Thymus (tissue), 11 donors: ENCODE measurements at regions not wholly inside any gene's neighbourhood (a gene's known extent, or its start where the extent isn't known, plus 50 kb on each side); places are given as distances from the start of the nearest gene placed in this dataset.
"Not testable (repeated sequence)": the region's sequence is repeated elsewhere in the genome, so short reads cannot be mapped to it uniquely, and the experiment has no call there.

Experiments used
- DNase-seq, 9 donors: peaks; one replicate each; pipeline ENCODE4 v3.0.0-alpha.2; 2013; ENCODE audit warnings: low spot score in 9 of 9, low read depth in 6 of 9, missing footprints in 1 of 9
- H3K27ac ChIP-seq, 2 donors: one replicate each; pipeline ENCODE4 v1.5.1; 2013; ENCODE audit warnings: control low read depth in 1 of 2, low read depth in 1 of 2, low read length in 1 of 2, mild to moderate bottlenecking in 1 of 2, moderate library complexity in 1 of 2
- H3K27me3 ChIP-seq, 2 donors: one replicate each; pipeline ENCODE4 v1.5.1; 2013; ENCODE audit warnings: low read length in 1 of 2; ENCODE audit not compliant: control insufficient read depth in 2 of 2, insufficient read depth in 1 of 2
- H3K36me3 ChIP-seq, 2 donors: one replicate each; pipeline ENCODE4 v1.5.1; 2013; ENCODE audit warnings: low read length in 1 of 2, mild to moderate bottlenecking in 1 of 2, moderate library complexity in 1 of 2; ENCODE audit not compliant: control insufficient read depth in 2 of 2, insufficient read depth in 2 of 2
- H3K4me1 ChIP-seq, 2 donors: one replicate each; pipeline ENCODE4 v1.5.1; 2013; ENCODE audit warnings: low read length in 2 of 2; ENCODE audit not compliant: control insufficient read depth in 2 of 2, insufficient read depth in 2 of 2
- H3K4me3 ChIP-seq, 2 donors: one replicate each; pipeline ENCODE4 v1.5.1; 2013; ENCODE audit warnings: low read length in 2 of 2, control low read depth in 1 of 2, mild to moderate bottlenecking in 1 of 2
- H3K9me3 ChIP-seq, 2 donors: one replicate each; pipeline ENCODE4 v1.5.1; 2013; ENCODE audit warnings: low read length in 1 of 2, mild to moderate bottlenecking in 1 of 2; ENCODE audit not compliant: control insufficient read depth in 2 of 2, insufficient read depth in 1 of 2
- WGBS: extraction: QIAGEN DNeasy Blood & Tissue Kit; methylation state at CpG from one replicate; pipeline ENCODE4 v1.1.7; 2013; 5-methylcytosine and 5-hydroxymethylcytosine counted together
- donor health status: healthy.

DNA sequence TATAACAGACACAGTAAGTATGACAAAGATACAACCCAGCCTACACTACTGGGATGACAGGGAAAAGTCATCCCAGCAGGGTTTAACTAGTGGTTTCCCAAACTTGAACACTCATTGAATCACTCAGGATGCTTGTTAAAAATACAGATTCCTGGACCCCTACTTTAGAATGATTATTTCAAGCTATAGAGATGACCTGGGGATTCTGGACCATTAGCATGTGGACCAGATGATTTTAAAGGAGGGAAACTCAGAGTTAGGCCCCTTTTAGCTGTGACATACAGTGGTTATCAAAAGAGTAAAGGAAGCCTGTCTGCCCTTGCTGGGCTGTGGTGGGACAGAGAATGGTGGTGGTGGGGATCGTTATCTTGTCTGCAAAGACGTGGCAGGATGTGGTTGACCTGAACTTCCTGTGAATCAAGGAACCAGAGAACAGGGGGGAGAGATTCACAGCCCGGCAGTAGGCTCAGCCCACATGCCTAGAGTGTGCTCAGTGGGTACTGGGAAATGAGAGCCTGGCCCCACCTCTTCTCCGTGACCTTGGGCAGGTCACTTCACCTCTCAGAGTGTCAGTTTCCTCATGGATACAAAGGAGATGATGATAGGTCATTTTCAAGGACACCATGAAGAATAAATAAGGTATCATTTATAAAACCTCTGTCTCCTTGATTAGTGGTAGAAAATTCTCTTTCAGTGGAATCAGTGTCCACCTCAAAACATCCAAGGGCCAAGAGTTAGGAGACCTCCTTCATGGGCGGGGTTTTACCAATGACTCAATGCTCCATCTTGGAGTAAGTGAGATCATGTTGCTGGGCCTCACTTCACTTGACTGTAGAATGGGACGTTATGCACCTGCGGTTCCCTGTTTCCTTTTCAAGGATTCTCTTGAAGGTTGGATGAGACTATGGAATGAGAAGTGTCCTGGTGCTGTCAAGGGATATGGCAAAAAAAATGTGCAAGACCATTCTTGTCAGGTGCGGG lies 306.5 kb downstream of the RPLP1 start:
- no peak overlapping the region for H3K4me3 ChIP-seq
- H3K36me3 ChIP-seq: no peaks in the 10 kb centered on the region
- 47% methylated on average over 8 of the region's 8 CpGs for WGBS
- H3K27me3 ChIP-seq: peaks cover 27 to 32% of the 10 kb centered on the region in 2 donors
- no peaks in the 10 kb centered on the region for H3K9me3 ChIP-seq
- DNase-seq: peak; percentile 69 to 96 (median 89)
- H3K27ac ChIP-seq: peak overlapping the region in 1 of 2 donors; percentile 26
- peaks cover 45 to 73% of the 10 kb centered on the region in 2 donors for H3K4me1 ChIP-seq

DNA sequence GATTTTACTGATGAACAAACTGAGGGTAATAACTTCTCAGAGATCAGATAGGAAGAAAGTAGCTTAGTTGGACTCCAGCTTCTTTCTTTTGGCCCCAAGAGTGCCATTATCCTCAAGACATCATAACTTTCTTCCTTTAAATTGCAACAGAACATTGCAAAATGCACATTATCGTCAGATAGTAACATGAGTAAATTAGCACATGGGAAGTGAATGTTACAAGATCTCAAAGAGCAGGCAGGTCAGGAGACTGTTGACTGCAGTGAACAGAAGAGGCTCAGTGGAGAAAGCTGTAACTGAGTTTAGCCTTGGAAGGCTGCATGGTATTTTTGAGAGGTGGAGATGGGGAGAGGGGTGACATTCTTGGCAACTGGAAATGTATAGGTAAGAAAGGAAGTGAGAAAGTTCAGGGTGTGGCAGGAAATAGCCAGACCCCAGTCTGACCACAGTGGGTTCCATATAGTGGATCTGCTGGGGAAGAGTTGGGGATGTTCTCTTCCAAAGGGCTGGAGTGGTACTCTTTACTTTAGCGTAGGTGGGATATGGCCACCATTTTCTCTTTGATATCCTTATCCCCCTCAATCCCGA lies 307.7 kb downstream of the RPLP1 start:
- WGBS: 52% methylated on average over 3 of the region's 3 CpGs
- DNase-seq: peak in 1 of 9 donors; percentile 33
- Histone ChIP-seq H3K9me3 (no peaks in the 10 kb centered on the region), H3K27me3 (peaks cover 23 to 32% of the 10 kb centered on the region in 2 donors), H3K4me1 (peaks cover 40 to 62% of the 10 kb centered on the region in 2 donors), H3K27ac (peak overlapping the region in 1 of 2 donors; percentile 71), H3K4me3 (no peak overlapping the region), H3K36me3 (no peaks in the 10 kb centered on the region)

DNA sequence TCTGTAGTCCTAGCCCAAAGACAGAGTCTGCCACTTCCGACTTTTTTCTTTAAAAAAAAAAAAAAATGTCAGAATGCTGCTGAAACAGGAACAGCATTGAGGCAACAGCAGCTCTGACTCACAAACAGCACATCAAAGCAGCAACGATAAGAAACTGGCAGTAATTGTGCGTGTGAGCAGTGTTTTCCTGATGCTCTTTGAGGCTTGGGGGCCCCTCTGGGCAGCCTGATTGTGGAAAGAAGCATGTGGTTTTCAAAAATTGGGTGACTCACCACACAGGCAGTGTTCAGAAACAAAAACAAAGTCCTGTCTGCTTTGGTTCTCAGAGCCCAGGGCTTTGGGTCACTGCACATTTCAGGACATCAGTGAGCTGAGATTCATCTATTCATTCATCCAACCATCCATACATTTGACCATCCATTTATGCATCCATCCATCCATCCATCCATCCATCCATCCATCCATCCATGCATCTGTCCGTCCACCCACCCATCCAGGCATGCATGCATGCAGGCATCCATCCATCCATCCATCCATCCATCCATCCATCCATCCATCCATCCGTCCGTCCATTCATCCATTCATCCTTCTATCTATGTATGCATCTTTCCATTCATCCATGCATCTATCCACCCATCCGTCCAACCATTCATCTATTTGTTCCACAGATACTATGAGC lies 308.4 kb downstream of the RPLP1 start:
- Histone ChIP-seq H3K36me3 (no peaks in the 10 kb centered on the region), H3K9me3 (no peaks in the 10 kb centered on the region), H3K27ac (peak overlapping the region; percentile 40 to 71), H3K4me1 (peaks cover 34 to 55% of the 10 kb centered on the region in 2 donors), H3K4me3 (no peak overlapping the region), H3K27me3 (peaks cover 22 to 32% of the 10 kb centered on the region in 2 donors)
- 55% methylated on average over 7 of the region's 7 CpGs for WGBS
- peak in 6 of 9 donors; percentile 51 to 85 (median 60) for DNase-seq

DNA sequence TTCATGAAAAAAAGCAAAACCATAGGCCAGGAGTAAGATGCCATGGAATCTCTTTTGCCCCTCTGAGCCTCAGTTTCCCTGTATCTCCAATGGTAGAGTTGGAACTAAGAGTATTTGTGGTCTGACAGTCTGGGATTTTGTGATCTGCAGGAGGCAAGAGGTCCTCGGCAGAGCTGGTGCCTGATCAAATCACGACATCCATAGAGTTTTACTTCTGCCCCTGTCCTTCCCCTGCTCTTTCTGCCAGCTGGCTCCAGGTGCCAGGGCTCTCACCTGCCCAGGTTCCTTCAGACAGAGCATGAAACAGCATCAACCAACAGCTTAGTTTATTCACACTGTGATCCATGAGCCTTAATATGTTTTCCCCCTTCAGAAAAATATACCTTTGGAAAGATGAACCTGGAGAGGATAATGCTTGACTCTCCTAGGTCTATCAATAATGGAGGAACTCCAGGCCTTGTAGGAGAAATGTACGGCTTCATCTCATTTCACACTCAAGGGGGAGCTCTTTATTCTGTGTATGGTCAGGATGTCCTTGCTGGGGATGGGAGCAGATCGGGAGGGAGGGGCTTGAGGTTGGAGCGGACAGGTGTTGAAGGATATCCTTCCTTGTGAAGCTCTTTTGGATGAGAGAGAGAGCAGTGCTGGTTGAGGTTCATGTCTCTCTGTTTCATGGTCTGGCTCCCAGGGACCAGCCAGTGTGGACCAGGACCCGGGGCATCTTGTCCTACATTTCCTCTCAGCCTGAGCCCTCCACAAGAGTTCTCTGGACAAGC lies 309.9 kb downstream of the RPLP1 start:
- Histone ChIP-seq H3K9me3 (no peaks in the 10 kb centered on the region), H3K36me3 (no peaks in the 10 kb centered on the region), H3K27me3 (peaks cover 16 to 18% of the 10 kb centered on the region in 2 donors), H3K27ac (no peak overlapping the region), H3K4me1 (peaks cover 23 to 42% of the 10 kb centered on the region in 2 donors), H3K4me3 (no peak overlapping the region)
- DNase-seq: peak in 1 of 9 donors; percentile 42
- 74% methylated on average over 6 of the region's 6 CpGs for WGBS

DNA sequence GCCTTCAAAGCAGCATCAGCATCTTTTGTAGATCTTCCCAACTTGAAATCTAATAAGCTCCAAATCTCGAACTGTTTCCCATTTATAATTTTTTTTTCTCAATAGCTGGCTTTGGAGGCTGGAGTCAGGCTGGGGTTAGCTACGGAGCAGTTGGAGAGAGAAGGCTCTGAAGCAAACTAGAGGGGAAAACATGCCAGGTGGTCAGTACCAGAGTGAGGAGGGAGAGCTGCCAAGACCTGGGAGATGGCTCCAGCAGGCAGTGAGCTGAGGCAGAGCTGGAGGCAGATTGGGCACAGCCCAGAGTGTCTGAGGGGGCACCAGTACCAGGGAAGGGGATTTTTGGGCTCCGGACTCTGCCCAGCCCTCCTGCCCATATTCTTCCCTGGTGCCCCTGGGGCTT lies 311.2 kb downstream of the RPLP1 start:
- WGBS: 94% methylated on average over 3 of the region's 3 CpGs
- Histone ChIP-seq H3K4me3 (no peak overlapping the region), H3K36me3 (no peaks in the 10 kb centered on the region), H3K27ac (no peak overlapping the region), H3K4me1 (peaks cover 15 to 33% of the 10 kb centered on the region in 2 donors), H3K9me3 (no peaks in the 10 kb centered on the region), H3K27me3 (peaks cover 14 to 16% of the 10 kb centered on the region in 2 donors)
- no peak for DNase-seq

DNA sequence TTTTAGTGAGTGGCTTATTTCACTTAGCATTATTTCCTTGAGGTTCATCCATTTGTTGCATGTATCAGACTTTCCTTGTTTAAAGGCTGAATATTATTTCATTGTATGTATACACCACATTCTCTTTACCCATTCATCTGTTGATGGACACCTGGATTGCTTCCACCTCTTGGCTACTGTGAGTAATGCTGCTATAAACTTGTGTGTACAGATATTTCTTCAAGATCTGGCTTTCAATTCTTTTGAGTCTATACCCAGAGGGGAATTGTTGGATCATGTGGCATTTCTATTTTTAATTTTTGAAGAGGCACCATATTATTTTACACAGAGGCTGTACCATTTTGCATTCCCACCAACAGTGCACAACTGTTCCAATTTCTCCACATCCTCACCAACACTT lies 313.5 kb downstream of the RPLP1 start:
- DNase-seq: no peak
- no peaks in the 10 kb centered on the region for H3K9me3 ChIP-seq
- H3K27me3 ChIP-seq: peaks cover 8 to 14% of the 10 kb centered on the region in 2 donors
- peaks cover 0 to 10% of the 10 kb centered on the region in 2 donors for H3K4me1 ChIP-seq
- H3K27ac ChIP-seq: no peak overlapping the region
- no peak overlapping the region for H3K4me3 ChIP-seq
- H3K36me3 ChIP-seq: no peaks in the 10 kb centered on the region

DNA sequence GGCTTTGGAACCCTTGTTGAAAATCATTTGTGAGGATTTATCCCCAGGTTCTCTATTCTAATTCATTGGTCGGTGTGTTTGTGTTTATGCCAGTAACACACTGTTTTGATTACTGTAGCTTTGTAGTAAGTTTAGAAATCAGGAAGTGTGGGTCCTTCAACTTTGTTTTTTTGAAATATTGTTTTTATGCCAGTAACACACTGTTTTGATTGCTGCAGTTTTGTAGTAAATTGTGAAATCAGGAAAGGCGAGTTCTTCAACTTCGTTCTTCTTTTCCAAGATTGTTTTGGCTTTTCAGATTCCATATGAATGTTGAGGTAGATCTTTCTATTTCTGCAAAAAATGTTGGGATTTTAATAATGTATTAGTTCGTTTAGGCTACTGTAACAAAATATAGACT lies 314.6 kb downstream of the RPLP1 start:
- H3K36me3 ChIP-seq: no peaks in the 10 kb centered on the region
- no peak for DNase-seq
- peaks cover 0 to 7% of the 10 kb centered on the region in 2 donors for H3K4me1 ChIP-seq
- WGBS: 94% methylated on average over 4 of the region's 4 CpGs
- H3K9me3 ChIP-seq: no peaks in the 10 kb centered on the region
- H3K27ac ChIP-seq: no peak overlapping the region
- H3K27me3 ChIP-seq: peaks cover 8 to 13% of the 10 kb centered on the region in 2 donors
- H3K4me3 ChIP-seq: no peak overlapping the region

DNA sequence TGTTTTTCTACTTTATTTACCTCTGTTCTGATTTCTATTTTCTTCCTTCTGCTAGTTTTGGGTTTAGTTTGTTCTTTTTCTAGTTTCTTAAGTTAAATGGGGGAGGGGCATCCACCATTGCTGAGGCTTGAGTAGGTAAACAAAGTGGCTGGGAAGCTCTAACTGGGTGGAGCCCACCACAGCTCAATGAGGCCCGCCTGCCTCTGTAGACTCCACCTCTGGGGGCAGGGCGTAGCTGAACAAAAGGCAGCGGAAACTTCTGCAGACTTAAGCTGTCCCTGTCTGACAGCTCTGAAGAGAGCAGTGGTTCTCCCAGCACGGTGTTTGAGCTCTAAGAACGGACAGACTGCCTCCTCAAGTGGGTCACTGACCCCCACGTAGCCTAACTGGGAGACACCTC lies 316.7 kb downstream of the RPLP1 start:
- not testable (repeated sequence) for H3K9me3 ChIP-seq, H3K36me3 ChIP-seq, H3K4me3 ChIP-seq, H3K27ac ChIP-seq, H3K4me1 ChIP-seq, H3K27me3 ChIP-seq
- WGBS: 74% methylated on average over 6 of the region's 6 CpGs
- DNase-seq: peak in 1 of 9 donors; percentile 55
